Keratinocyte (primary cell): ENCODE measurements at regions not wholly inside any gene's neighbourhood (a gene's known extent, or its start where the extent isn't known, plus 50 kb on each side); places are given as distances from the start of the nearest gene placed in this dataset.

ENCODE experiments used
- EZH2 ChIP-seq: IDR thresholded peaks from one replicate; pipeline ENCODE4 v1.6.1; 2012; ENCODE audit warnings: inconsistent platforms, mild to moderate bottlenecking, low read length, moderate library complexity
- TF ChIP-seq, protein P1 (sequence below), 3 experiments: IDR thresholded peaks in 1 of 3; conservative IDR thresholded peaks in 1 of 3; optimal IDR thresholded peaks in 1 of 3; 2 replicates in 2 of 3; 3 replicates in 1 of 3; pipeline versions ENCODE3 to v1.5.1; 2011; ENCODE audit warnings: low read length in 3 of 3, mild to moderate bottlenecking in 3 of 3, moderate library complexity in 2 of 3, control low read depth in 1 of 3, inconsistent platforms in 1 of 3; ENCODE audit not compliant: insufficient read depth in 2 of 3; ENCODE audit errors: extremely low read depth in 1 of 3

GRCh38 chr6:19160081-19160730 is 677.0 kb upstream of the ID4 start:
- no peak for TF ChIP-seq EZH2
- TF ChIP-seq, protein P1, sequence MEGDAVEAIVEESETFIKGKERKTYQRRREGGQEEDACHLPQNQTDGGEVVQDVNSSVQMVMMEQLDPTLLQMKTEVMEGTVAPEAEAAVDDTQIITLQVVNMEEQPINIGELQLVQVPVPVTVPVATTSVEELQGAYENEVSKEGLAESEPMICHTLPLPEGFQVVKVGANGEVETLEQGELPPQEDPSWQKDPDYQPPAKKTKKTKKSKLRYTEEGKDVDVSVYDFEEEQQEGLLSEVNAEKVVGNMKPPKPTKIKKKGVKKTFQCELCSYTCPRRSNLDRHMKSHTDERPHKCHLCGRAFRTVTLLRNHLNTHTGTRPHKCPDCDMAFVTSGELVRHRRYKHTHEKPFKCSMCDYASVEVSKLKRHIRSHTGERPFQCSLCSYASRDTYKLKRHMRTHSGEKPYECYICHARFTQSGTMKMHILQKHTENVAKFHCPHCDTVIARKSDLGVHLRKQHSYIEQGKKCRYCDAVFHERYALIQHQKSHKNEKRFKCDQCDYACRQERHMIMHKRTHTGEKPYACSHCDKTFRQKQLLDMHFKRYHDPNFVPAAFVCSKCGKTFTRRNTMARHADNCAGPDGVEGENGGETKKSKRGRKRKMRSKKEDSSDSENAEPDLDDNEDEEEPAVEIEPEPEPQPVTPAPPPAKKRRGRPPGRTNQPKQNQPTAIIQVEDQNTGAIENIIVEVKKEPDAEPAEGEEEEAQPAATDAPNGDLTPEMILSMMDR (optimal IDR thresholded peaks at IDR 0.05 in 1 of 3, IDR thresholded peaks at IDR 0.05 in 1 of 3, conservative IDR thresholded peaks at IDR 0.05 in 1 of 3; ENCODE audit: extremely low read depth in 1 of 3, insufficient read depth in 2 of 3, low read length in 3 of 3), result no peak
